ENCODE measurements at regions not wholly inside any gene's neighbourhood (a gene's known extent, or its start where the extent isn't known, plus 50 kb on each side); places are given as distances from the start of the nearest gene placed in this dataset.

- intact Hi-C loops (cut with micrococcal nuclease) = loop anchor here (10.0 kb wide), 1 partner anchor 553 kb away; no protein-coding TSS in a partner anchor
- TF ChIP-seq CTCF (IDR thresholded peaks at IDR 0.05; ENCODE audit: unreplicated experiment) = no peak
- POLR2A ChIA-PET = no interaction called here
- CTCF ChIA-PET = no interaction called here
- no peaks in the 10 kb centered on the region for H3K27me3 Mint-ChIP-seq (ENCODE audit: insufficient read depth, unreplicated experiment)
- H3K27ac Mint-ChIP-seq (ENCODE audit: low read depth, unreplicated experiment) = no peak overlapping the region
- BruUV-seq (replicated peaks) = no TSS peak
- no peak for DNase-seq (ENCODE audit: unreplicated experiment)
- no peaks in the 10 kb centered on the region for H3K4me1 Mint-ChIP-seq (ENCODE audit: insufficient read depth, unreplicated experiment)
- H3K36me3 Mint-ChIP-seq (ENCODE audit: insufficient read depth, unreplicated experiment) = no peaks in the 10 kb centered on the region
- H3K4me3 Mint-ChIP-seq (ENCODE audit: unreplicated experiment) = no peak overlapping the region
- H3K9me3 Mint-ChIP-seq (ENCODE audit: unreplicated experiment) = no peaks in the 10 kb centered on the region
Measured at GRCh38 chr6:25078141-25078540, 142.4 kb upstream of the RIPOR2 start.

GRCh38 chr6:25083784-25084507 lies 148.2 kb upstream of the RIPOR2 start:
- POLR2A ChIA-PET = no interaction called here
- TF ChIP-seq CTCF (IDR thresholded peaks at IDR 0.05; ENCODE audit: unreplicated experiment) = no peak
- Mint-ChIP-seq H3K27ac (ENCODE audit: low read depth, unreplicated experiment) (no peak overlapping the region), H3K4me3 (ENCODE audit: unreplicated experiment) (no peak overlapping the region), H3K27me3 (ENCODE audit: insufficient read depth, unreplicated experiment) (no peaks in the 10 kb centered on the region), H3K36me3 (ENCODE audit: insufficient read depth, unreplicated experiment) (no peaks in the 10 kb centered on the region), H3K4me1 (ENCODE audit: insufficient read depth, unreplicated experiment) (no peaks in the 10 kb centered on the region), H3K9me3 (ENCODE audit: unreplicated experiment) (no peaks in the 10 kb centered on the region)
- intact Hi-C loops (cut with micrococcal nuclease) = no loop called here
- no TSS peak for BruUV-seq (replicated peaks)
- CTCF ChIA-PET = interaction anchor here (0.7 to 1.6 kb wide), 2 partner anchors 13 to 66 kb away, joined by 4 to 5 read pairs; no protein-coding TSS in a partner anchor
- no peak for DNase-seq (ENCODE audit: unreplicated experiment)

- no peak for DNase-seq (ENCODE audit: unreplicated experiment)
- no peaks in the 10 kb centered on the region for H3K36me3 Mint-ChIP-seq (ENCODE audit: insufficient read depth, unreplicated experiment)
- intact Hi-C loops (cut with micrococcal nuclease) = no loop called here
- ChIA-PET CTCF (interaction anchor here (1.6 kb wide), 1 partner anchor 14 kb away, joined by 5 read pairs; no protein-coding TSS in a partner anchor), POLR2A (no interaction called here)
- H3K4me3 Mint-ChIP-seq (ENCODE audit: unreplicated experiment) = no peak overlapping the region
- no peaks in the 10 kb centered on the region for H3K27me3 Mint-ChIP-seq (ENCODE audit: insufficient read depth, unreplicated experiment)
- no TSS peak for BruUV-seq (replicated peaks)
- H3K9me3 Mint-ChIP-seq (ENCODE audit: unreplicated experiment) = no peaks in the 10 kb centered on the region
- H3K4me1 Mint-ChIP-seq (ENCODE audit: insufficient read depth, unreplicated experiment) = peaks cover 3% of the 10 kb centered on the region
- no peak for TF ChIP-seq CTCF (IDR thresholded peaks at IDR 0.05; ENCODE audit: unreplicated experiment)
- no peak overlapping the region for H3K27ac Mint-ChIP-seq (ENCODE audit: low read depth, unreplicated experiment)
Measured at GRCh38 chr6:25084508-25084833, 148.7 kb upstream of the RIPOR2 start.

GRCh38 chr6:25085756-25086155 lies 150.0 kb upstream of the RIPOR2 start:
- H3K4me1 Mint-ChIP-seq (ENCODE audit: insufficient read depth, unreplicated experiment) = peaks cover 6% of the 10 kb centered on the region
- H3K27me3 Mint-ChIP-seq (ENCODE audit: insufficient read depth, unreplicated experiment) = no peaks in the 10 kb centered on the region
- no peak for TF ChIP-seq CTCF (IDR thresholded peaks at IDR 0.05; ENCODE audit: unreplicated experiment)
- no peak overlapping the region for H3K27ac Mint-ChIP-seq (ENCODE audit: low read depth, unreplicated experiment)
- H3K36me3 Mint-ChIP-seq (ENCODE audit: insufficient read depth, unreplicated experiment) = no peaks in the 10 kb centered on the region
- no peak overlapping the region for H3K4me3 Mint-ChIP-seq (ENCODE audit: unreplicated experiment)
- no peaks in the 10 kb centered on the region for H3K9me3 Mint-ChIP-seq (ENCODE audit: unreplicated experiment)
- intact Hi-C loops (cut with micrococcal nuclease) = no loop called here
- ChIA-PET CTCF (interaction anchor here (0.9 kb wide), 1 partner anchor 15 kb away, joined by 4 read pairs; no protein-coding TSS in a partner anchor), POLR2A (interaction anchor here (0.8 kb wide), 1 partner anchor 9 kb away, joined by 3 read pairs; no protein-coding TSS in a partner anchor)
- no TSS peak for BruUV-seq (replicated peaks)
- DNase-seq (ENCODE audit: unreplicated experiment) = no peak
